B cell (primary cell): ENCODE measurements at regions not wholly inside any gene's neighbourhood (a gene's known extent, or its start where the extent isn't known, plus 50 kb on each side); places are given as distances from the start of the nearest gene placed in this dataset.

Experiments
- ATAC-seq: fragments of 200-7000 bp; cut with Tn5 transposase; one replicate; pipeline ENCODE4 v1.10.0; 2021; ENCODE audit warnings: low read depth, mild to moderate bottlenecking, moderate number of reproducible peaks, moderate library complexity
- CTCF ChIA-PET: fragments of 350-600 bp; sonication (Branson Sonifier 250); formaldehyde crosslinking; loops from one replicate; lab custom pipeline; 2021; ENCODE audit warnings: antibody characterized with exemption, inconsistent platforms; lab: Charles Lee
- POLR2A ChIA-PET: fragments of 350-600 bp; sonication (Branson Sonifier 250); formaldehyde crosslinking; loops from one replicate; lab custom pipeline; 2021; ENCODE audit warnings: antibody characterized with exemption; lab: Charles Lee
- DNase-seq: peaks from one replicate; pipeline ENCODE4 v3.0.0; 2013
- H2AFZ ChIP-seq: 2 replicates; pipeline ENCODE4 v1.6.1; 2012; ENCODE audit warnings: mild to moderate bottlenecking, low read depth, low read length; ENCODE audit not compliant: insufficient read depth, poor library complexity, severe bottlenecking
- H3K27ac ChIP-seq, 2 donors: 1 replicate in 1 of 2; 2 replicates in 1 of 2; pipeline ENCODE4 v1.5.1; 2012 to 2013; ENCODE audit warnings: low read length in 2 of 2, mild to moderate bottlenecking in 2 of 2, moderate library complexity in 1 of 2
- H3K27me3 ChIP-seq, 4 experiments: fragments of 200-600 bp in 1 of 4; sonication (generic) in 1 of 4; replicated peaks in 1 of 4; 1 replicate in 2 of 4; 2 replicates in 2 of 4; pipeline versions ENCODE4 v1.6.1 to v1.7.0; 2013 to 2016; ENCODE audit warnings: low read length in 3 of 4, mild to moderate bottlenecking in 2 of 4, mixed read lengths in 1 of 4, moderate library complexity in 1 of 4; ENCODE audit not compliant: insufficient read depth in 4 of 4, control insufficient read depth in 3 of 4; ENCODE audit errors: control extremely low read depth in 1 of 4
- H3K36me3 ChIP-seq, 2 experiments: replicated peaks in 1 of 2; 1 replicate in 1 of 2; 2 replicates in 1 of 2; pipeline versions ENCODE4 v1.6.1 to v1.7.1; 2013; ENCODE audit warnings: low read length in 1 of 2; ENCODE audit not compliant: insufficient read depth in 2 of 2, control insufficient read depth in 1 of 2; ENCODE audit errors: control extremely low read depth in 1 of 2, extremely low read depth in 1 of 2
- H3K4me1 ChIP-seq, 2 donors: fragments of 200-600 bp in 1 of 2; sonication (generic) in 1 of 2; 1 replicate in 1 of 2; 2 replicates in 1 of 2; pipeline versions ENCODE4 v1.5.1 to v1.6.1; 2013 to 2017; ENCODE audit warnings: low read length in 2 of 2; ENCODE audit not compliant: control insufficient read depth in 2 of 2, insufficient read depth in 2 of 2
- H3K4me2 ChIP-seq: replicated peaks from 2 replicates; pipeline ENCODE3; 2012; ENCODE audit warnings: mild to moderate bottlenecking, low read depth, low read length; ENCODE audit not compliant: poor library complexity, severe bottlenecking
- H3K4me3 ChIP-seq, 5 experiments: fragments of 200-600 bp in 1 of 5; sonication (generic) in 1 of 5; 1 replicate in 3 of 5; 2 replicates in 2 of 5; pipeline versions ENCODE4 v1.5.1 to v1.7.0; 2011 to 2016; ENCODE audit warnings: low read length in 4 of 5, mild to moderate bottlenecking in 4 of 5, low read depth in 2 of 5, control low read depth in 1 of 5, moderate library complexity in 1 of 5; ENCODE audit not compliant: insufficient read depth in 1 of 5; ENCODE audit errors: control extremely low read depth in 1 of 5, extremely low read depth in 1 of 5
- H3K79me2 ChIP-seq: fragments of 200-600 bp; sonication (generic); one replicate; pipeline ENCODE4 v1.6.0; 2016; ENCODE audit warnings: low read length; ENCODE audit not compliant: control insufficient read depth, insufficient read depth
- H3K9ac ChIP-seq: fragments of 200-600 bp; sonication (generic); 2 replicates; pipeline ENCODE4 v1.6.1; 2017; ENCODE audit warnings: mild to moderate bottlenecking, low read length, moderate library complexity
- H3K9me3 ChIP-seq, 3 donors: one replicate each; pipeline versions ENCODE4 v1.6.1 to v1.7.1; 2013; ENCODE audit warnings: low read length in 2 of 3; ENCODE audit not compliant: control insufficient read depth in 2 of 3, insufficient read depth in 1 of 3; ENCODE audit errors: control extremely low read depth in 1 of 3
- H4K20me1 ChIP-seq: 2 replicates; pipeline ENCODE4 v1.6.0; 2012; ENCODE audit warnings: mild to moderate bottlenecking, low read length; ENCODE audit not compliant: insufficient read depth, control insufficient read depth, poor library complexity, severe bottlenecking
- H3K27ac Mint-ChIP-seq: one replicate; pipeline ENCODE4 v1.8.0; 2021; ENCODE audit warnings: mixed read lengths
- H3K27me3 Mint-ChIP-seq: one replicate; pipeline ENCODE4 v1.8.0; 2021; ENCODE audit warnings: mixed read lengths
- H3K4me1 Mint-ChIP-seq: one replicate; pipeline ENCODE4 v1.8.0; 2021; ENCODE audit warnings: mixed read lengths
- H3K4me3 Mint-ChIP-seq: one replicate; pipeline ENCODE4 v1.8.0; 2021; ENCODE audit warnings: mixed read lengths
- H3K9me3 Mint-ChIP-seq: one replicate; pipeline ENCODE4 v1.8.0; 2022; ENCODE audit warnings: mixed read lengths; ENCODE audit not compliant: insufficient read depth
- CTCF ChIP-seq: fragments of 200-600 bp; IDR thresholded peaks from one replicate; pipeline ENCODE4 v1.8.0; 2022; ENCODE audit warnings: antibody characterized with exemption, mild to moderate bottlenecking
- EZH2 ChIP-seq: IDR thresholded peaks from 2 replicates; pipeline ENCODE4 v1.6.1; 2012; ENCODE audit warnings: borderline replicate concordance, low read depth, mild to moderate bottlenecking, moderate library complexity, low read length; ENCODE audit not compliant: insufficient read depth, poor library complexity, severe bottlenecking
- WGBS: methylation state at CpG from one replicate; pipeline ENCODE4 v1.1.5; 2013; ENCODE audit warnings: missing lambda C conversion rate; ENCODE audit not compliant: insufficient coverage; 5-methylcytosine and 5-hydroxymethylcytosine counted together
- intact Hi-C: fragments of 100-400 bp; cut with micrococcal nuclease; formaldehyde crosslinking; loops from one replicate; pipeline ENCODE4 v1.10.0; 2022

- Histone ChIP-seq H3K27ac (no peak overlapping the region), H3K9ac (no peak overlapping the region), H3K4me3 (no peak overlapping the region), H2AFZ (no peak overlapping the region), H3K9me3 (peaks cover 0 to 3% (median 0%) of the 10 kb centered on the region in 3 donors), H3K4me2 (no peak overlapping the region), H4K20me1 (no peaks in the 10 kb centered on the region), H3K36me3 (no peaks in the 10 kb centered on the region), H3K79me2 (no peaks in the 10 kb centered on the region), H3K27me3 (no peaks in the 10 kb centered on the region), H3K4me1 (no peaks in the 10 kb centered on the region)
- H3K27me3 Mint-ChIP-seq: peaks cover 11% of the 10 kb centered on the region
- no peak overlapping the region for H3K27ac Mint-ChIP-seq
- no peak for TF ChIP-seq EZH2
- no peak for TF ChIP-seq CTCF
- ATAC-seq: no peak
- H3K4me1 Mint-ChIP-seq: no peaks in the 10 kb centered on the region
- no peak overlapping the region for H3K4me3 Mint-ChIP-seq
- no peak for DNase-seq
- ChIA-PET POLR2A (no interaction called here), CTCF (no interaction called here)
- intact Hi-C loops: no loop called here
- WGBS: no CpG with 5 or more reads among the region's 5 CpGs
- no peaks in the 10 kb centered on the region for H3K9me3 Mint-ChIP-seq
These were observed 239.8 kb downstream of the RBM43 start for GRCh38 chr2:151021747-151022452.

GRCh38 chr2:151020411-151020810 is 241.3 kb downstream of the RBM43 start:
- intact Hi-C loops: no loop called here
- Histone ChIP-seq H3K4me3 (no peak overlapping the region), H3K4me2 (no peak overlapping the region), H4K20me1 (no peaks in the 10 kb centered on the region), H3K9me3 (peaks cover 0 to 3% (median 0%) of the 10 kb centered on the region in 3 donors), H3K79me2 (no peaks in the 10 kb centered on the region), H3K27me3 (no peaks in the 10 kb centered on the region), H3K9ac (no peak overlapping the region), H3K4me1 (no peaks in the 10 kb centered on the region), H3K27ac (no peak overlapping the region), H3K36me3 (no peaks in the 10 kb centered on the region), H2AFZ (no peak overlapping the region)
- no peak overlapping the region for H3K27ac Mint-ChIP-seq
- POLR2A ChIA-PET: no interaction called here
- no peak for ATAC-seq
- no peak overlapping the region for H3K4me3 Mint-ChIP-seq
- WGBS: no CpG with 5 or more reads among the region's 2 CpGs
- H3K9me3 Mint-ChIP-seq: no peaks in the 10 kb centered on the region
- CTCF ChIA-PET: interaction anchor here (1.0 kb wide), 1 partner anchor 15 kb away, joined by 3 read pairs; no protein-coding TSS in a partner anchor
- H3K27me3 Mint-ChIP-seq: peaks cover 11% of the 10 kb centered on the region
- no peaks in the 10 kb centered on the region for H3K4me1 Mint-ChIP-seq
- no peak for DNase-seq
- TF ChIP-seq CTCF (no peak), EZH2 (no peak)
